SHP77 treated with DMSO at 0.1 percent for 48 hours (cell line): ENCODE measurements at regions not wholly inside any gene's neighbourhood (a gene's known extent, or its start where the extent isn't known, plus 50 kb on each side); places are given as distances from the start of the nearest gene placed in this dataset.

Experiments used
- DNase-seq: peaks from one replicate; lab custom pipeline; 2025; lab: John Stamatoyannopoulos, UW

GRCh38 chr3:31379598-31379997, 153.1 kb upstream of the STT3B start:
- DNase-seq = no peak

GRCh38 chr3:31382856-31383255, 149.9 kb upstream of the STT3B start:
- DNase-seq = no peak

GRCh38 chr3:31384117-31384516, 148.6 kb upstream of the STT3B start:
- DNase-seq = no peak

GRCh38 chr3:31389939-31390338, 142.8 kb upstream of the STT3B start:
- DNase-seq = no peak

- no peak for DNase-seq
Observed at GRCh38 chr3:31390466-31390865, 142.3 kb upstream of the STT3B start.

- no peak for DNase-seq
Observed at GRCh38 chr3:31391150-31391549, 141.6 kb upstream of the STT3B start.

- DNase-seq = no peak
Observed at GRCh38 chr3:31392568-31392967, 140.2 kb upstream of the STT3B start.

GRCh38 chr3:31399271-31399670, 133.5 kb upstream of the STT3B start:
- no peak for DNase-seq

- no peak for DNase-seq
Observed at GRCh38 chr3:31402117-31402516, 130.6 kb upstream of the STT3B start.

- DNase-seq = no peak
Observed at GRCh38 chr3:31403197-31403596, 129.5 kb upstream of the STT3B start.

GRCh38 chr3:31404871-31405270, 127.9 kb upstream of the STT3B start:
- no peak for DNase-seq

- DNase-seq = no peak
Observed at GRCh38 chr3:31405515-31405914, 127.2 kb upstream of the STT3B start.

- no peak for DNase-seq
Observed at GRCh38 chr3:31406896-31407295, 125.8 kb upstream of the STT3B start.

- no peak for DNase-seq
Observed at GRCh38 chr3:31407665-31408064, 125.1 kb upstream of the STT3B start.

- no peak for DNase-seq
Observed at GRCh38 chr3:31408720-31409119, 124.0 kb upstream of the STT3B start.

GRCh38 chr3:31409389-31409788, 123.3 kb upstream of the STT3B start:
- no peak for DNase-seq

GRCh38 chr3:31409866-31410265, 122.9 kb upstream of the STT3B start:
- DNase-seq = no peak

GRCh38 chr3:31410411-31410810, 122.3 kb upstream of the STT3B start:
- DNase-seq = no peak

- no peak for DNase-seq
Observed at GRCh38 chr3:31412832-31413231, 119.9 kb upstream of the STT3B start.

- DNase-seq = no peak
Observed at GRCh38 chr3:31413515-31413914, 119.2 kb upstream of the STT3B start.

GRCh38 chr3:31416980-31417379, 115.7 kb upstream of the STT3B start:
- no peak for DNase-seq

- no peak for DNase-seq
Observed at GRCh38 chr3:31417486-31417885, 115.2 kb upstream of the STT3B start.

GRCh38 chr3:31420311-31420710, 112.4 kb upstream of the STT3B start:
- DNase-seq = no peak

- no peak for DNase-seq
Observed at GRCh38 chr3:31421314-31422048, 111.2 kb upstream of the STT3B start.
